GM12873 (cell line): ENCODE measurements at regions not wholly inside any gene's neighbourhood (a gene's known extent, or its start where the extent isn't known, plus 50 kb on each side); places are given as distances from the start of the nearest gene placed in this dataset.

Source experiments
- TF ChIP-seq, protein P1 (sequence below): IDR thresholded peaks from 2 replicates; pipeline ENCODE4 v1.5.1; 2012; ENCODE audit warnings: low read depth, mild to moderate bottlenecking, moderate library complexity, low read length, control low read depth; ENCODE audit not compliant: insufficient read depth; ENCODE audit errors: missing control alignments

DNA sequence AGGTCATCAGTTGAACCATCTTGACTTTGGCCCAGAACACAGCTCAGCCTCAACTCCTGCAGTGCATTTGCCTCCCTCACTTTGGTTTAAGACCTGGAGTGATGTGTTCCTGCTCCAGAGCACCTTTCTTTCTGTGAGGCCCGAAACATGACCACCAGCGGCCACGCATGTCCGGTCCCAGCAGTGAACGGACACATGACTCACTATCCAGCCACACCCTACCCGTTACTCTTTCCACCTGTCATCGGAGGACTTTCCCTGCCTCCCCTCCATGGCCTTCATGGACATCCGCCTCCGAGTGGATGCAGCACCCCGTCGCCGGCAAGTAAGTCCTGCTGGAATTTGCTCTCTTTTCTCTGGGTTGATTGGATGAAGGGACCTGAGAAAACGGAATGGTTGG, 253.8 kb upstream of the RARB start:
- TF ChIP-seq, protein P1, sequence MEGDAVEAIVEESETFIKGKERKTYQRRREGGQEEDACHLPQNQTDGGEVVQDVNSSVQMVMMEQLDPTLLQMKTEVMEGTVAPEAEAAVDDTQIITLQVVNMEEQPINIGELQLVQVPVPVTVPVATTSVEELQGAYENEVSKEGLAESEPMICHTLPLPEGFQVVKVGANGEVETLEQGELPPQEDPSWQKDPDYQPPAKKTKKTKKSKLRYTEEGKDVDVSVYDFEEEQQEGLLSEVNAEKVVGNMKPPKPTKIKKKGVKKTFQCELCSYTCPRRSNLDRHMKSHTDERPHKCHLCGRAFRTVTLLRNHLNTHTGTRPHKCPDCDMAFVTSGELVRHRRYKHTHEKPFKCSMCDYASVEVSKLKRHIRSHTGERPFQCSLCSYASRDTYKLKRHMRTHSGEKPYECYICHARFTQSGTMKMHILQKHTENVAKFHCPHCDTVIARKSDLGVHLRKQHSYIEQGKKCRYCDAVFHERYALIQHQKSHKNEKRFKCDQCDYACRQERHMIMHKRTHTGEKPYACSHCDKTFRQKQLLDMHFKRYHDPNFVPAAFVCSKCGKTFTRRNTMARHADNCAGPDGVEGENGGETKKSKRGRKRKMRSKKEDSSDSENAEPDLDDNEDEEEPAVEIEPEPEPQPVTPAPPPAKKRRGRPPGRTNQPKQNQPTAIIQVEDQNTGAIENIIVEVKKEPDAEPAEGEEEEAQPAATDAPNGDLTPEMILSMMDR = no peak

DNA sequence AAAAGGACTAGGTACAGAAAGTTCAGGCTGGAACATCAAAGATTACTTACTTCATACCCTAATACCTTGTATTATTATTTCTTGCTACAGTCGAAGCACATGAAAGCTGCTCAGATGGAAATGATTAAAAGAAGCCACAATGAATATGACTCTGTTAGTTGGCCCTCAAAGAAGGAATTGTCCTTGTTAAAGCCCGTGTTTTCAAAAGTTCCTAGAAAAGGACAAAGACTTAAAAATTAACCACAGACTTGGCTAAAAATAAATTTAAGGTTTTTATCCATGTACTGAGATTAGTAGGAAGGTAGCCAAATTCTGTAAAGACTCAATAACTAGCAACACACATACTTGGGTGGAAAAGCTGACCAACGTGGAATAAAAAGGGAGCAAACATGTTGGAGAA, 251.0 kb upstream of the RARB start:
- TF ChIP-seq, protein P1 = no peak

DNA sequence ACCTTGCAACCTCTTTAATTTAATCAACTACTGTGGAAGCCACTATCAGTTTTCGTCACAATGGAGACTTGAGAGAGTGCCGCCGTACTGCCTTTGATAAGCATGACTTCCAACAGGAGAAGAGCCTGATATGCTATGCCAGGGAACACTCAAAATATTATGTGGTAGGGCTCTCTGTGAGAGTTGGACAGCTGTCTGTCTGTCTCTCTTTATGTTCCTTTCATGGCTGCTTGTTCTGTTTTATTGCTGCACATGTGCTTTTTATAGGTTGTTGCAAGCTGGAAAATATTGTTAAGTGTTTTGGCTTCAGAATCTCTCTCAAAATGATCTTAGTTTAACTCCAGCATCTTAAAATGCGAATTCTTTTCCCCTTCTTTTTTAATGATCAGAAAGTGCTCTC, 249.4 kb upstream of the RARB start:
- TF ChIP-seq, protein P1 = no peak

DNA sequence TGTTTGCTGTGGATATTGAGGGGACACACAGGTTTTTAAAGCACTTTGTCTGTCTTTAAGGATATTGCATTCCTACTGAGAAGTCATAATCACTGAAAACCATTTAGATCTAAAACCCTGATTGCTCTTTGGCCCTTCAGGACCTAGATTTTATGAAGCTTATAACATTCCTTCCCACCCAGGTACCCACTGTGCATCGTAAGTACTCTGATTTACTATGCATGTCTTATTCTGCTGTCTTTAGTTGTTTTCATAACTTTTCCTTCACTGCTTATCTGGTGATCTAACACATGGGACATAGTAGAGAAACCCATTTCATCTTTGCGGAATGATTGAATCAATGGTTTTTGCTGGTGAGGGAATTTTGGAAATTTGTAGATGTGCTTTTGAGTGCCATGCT, 247.0 kb upstream of the RARB start:
- TF ChIP-seq, protein P1 = no peak

DNA sequence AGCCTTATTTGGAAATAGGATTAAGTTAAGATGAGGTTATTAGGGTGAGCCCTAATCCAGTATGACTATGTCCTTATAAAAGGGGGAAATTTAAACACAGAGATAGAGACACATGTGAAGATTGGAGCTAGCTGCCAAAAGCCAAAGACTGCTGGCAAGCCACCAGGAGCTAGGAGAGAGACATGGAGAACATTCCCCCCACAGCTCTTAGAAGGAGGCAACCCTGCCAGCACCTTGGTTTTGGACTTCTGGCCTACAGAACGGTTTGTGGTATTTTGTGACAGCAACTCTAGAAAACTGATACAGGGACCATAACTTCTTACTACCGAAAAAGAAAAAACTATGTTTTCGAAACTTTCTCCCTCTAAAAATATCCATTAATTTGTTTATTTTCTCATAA, 245.3 kb upstream of the RARB start:
- TF ChIP-seq, protein P1 = no peak

DNA sequence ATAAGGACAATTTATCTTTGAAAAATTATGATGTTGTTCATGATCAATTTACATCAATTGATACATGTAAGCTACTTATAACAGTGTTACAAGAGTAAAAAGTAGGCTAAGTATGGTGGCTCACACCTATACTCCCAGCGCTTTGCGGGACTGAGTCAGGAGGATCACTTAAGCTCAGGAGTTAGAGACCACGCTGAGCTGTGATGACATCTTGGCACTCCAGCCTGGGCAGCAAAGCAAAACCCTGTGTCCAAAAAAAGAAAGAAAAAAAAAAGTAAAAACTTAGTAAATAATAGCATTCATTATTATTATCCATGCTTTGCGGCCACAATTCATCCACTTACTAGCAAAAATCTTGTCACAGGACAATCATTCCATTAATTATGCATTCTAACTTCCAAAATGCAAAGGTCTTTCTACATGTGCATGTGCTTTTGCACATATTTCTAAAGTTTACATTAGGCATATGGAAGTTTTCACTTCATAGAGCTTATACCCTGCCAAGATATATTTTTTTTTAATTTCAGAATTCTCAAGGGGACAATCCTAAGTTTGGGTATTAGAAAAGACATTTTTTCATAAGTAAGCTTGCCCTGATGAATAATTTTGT, 243.3 kb upstream of the RARB start:
- TF ChIP-seq, protein P1 = no peak

DNA sequence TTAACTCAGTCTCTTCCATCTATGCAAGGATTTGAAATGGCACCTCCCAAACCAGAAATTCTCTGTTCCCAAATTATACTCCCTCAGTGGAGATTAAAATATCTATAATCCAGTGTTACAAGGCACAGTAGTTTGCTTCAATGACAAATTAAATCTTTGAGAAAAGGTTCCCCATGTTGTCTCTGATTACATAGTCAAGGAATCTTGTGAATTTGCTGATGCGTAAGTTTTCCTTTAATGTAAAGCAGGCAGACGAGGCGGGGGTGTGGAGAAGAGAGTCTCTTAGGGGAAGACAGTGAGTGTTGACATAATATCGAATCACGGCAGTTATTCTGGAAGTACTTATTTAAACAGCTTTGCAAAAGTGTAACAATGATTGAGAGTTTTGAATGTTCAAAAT, 236.4 kb upstream of the RARB start:
- TF ChIP-seq, protein P1 = no peak
